K562 (cell line): ENCODE measurements at regions not wholly inside any gene's neighbourhood (a gene's known extent, or its start where the extent isn't known, plus 50 kb on each side); places are given as distances from the start of the nearest gene placed in this dataset.

Source experiments
- ATAC-seq: fragments of 200-7000 bp; cut with Tn5 transposase; 3 replicates; pipeline ENCODE4 v1.9.1; 2020; ENCODE audit warnings: moderate library complexity
- BruUV-seq: library from RNA; stranded (reverse); fragments of 400-500 nt; replicated peaks from 2 replicates; lab custom pipeline; 2021; lab: Mats Ljungman, UMichigan
- CTCF ChIA-PET: fragments of 300-600 bp; formaldehyde crosslinking; extraction: SDS; loops from one replicate; lab custom pipeline; 2021; ENCODE audit warnings: low intra/inter-chr PET ratio; lab: Yijun Ruan, JAX
- POLR2A ChIA-PET: fragments of 300-600, 350-650 bp; sonication (Branson Sonifier 250); formaldehyde crosslinking; extraction: SDS; loops from one replicate; lab custom pipeline; 2021; ENCODE audit warnings: antibody characterized with exemption, inconsistent platforms; lab: Yijun Ruan, JAX
- DNase-seq, 4 experiments: peaks; one replicate each; pipeline versions ENCODE4 v3.0.0 to v3.0.0-alpha.2; 2011 to 2018; ENCODE audit warnings: low spot score in 3 of 4, mixed read lengths in 3 of 4; ENCODE audit errors: extremely low read depth in 1 of 4
- FAIRE-seq: peaks from 2 replicates; lab custom pipeline; 2011; peaks lifted over from hg19 to GRCh38; lab: Jason Lieb, UNC
- H2AFZ ChIP-seq: 2 replicates; pipeline ENCODE4 v1.6.0; 2011; ENCODE audit warnings: low read depth, low read length, control low read depth, inconsistent platforms
- H3K27ac ChIP-seq: fragments of 200-600 bp; 3 replicates; pipeline ENCODE4 v1.8.0; 2011; ENCODE audit warnings: low read depth, mild to moderate bottlenecking, control low read depth, inconsistent platforms, low read length, moderate library complexity, mixed read lengths; ENCODE audit errors: extremely low read depth
- H3K27me3 ChIP-seq, 2 experiments: fragments of 300-600 bp in 1 of 2; 2 replicates in 1 of 2; 3 replicates in 1 of 2; pipeline versions ENCODE4 v1.6.0 to v1.8.0; 2011; ENCODE audit warnings: inconsistent platforms in 2 of 2, low read length in 2 of 2, mild to moderate bottlenecking in 1 of 2, mixed read lengths in 1 of 2, moderate library complexity in 1 of 2; ENCODE audit not compliant: control insufficient read depth in 2 of 2, insufficient read depth in 2 of 2
- H3K36me3 ChIP-seq: fragments of 300-600 bp; 3 replicates; pipeline ENCODE4 v1.8.0; 2011; ENCODE audit warnings: mild to moderate bottlenecking, low read length, inconsistent platforms; ENCODE audit not compliant: control insufficient read depth, insufficient read depth
- H3K4me1 ChIP-seq, 2 experiments: fragments of 200-600 bp in 1 of 2; replicated peaks in 1 of 2; 2 replicates in 1 of 2; 3 replicates in 1 of 2; pipeline versions ENCODE4 v1.5.1 to v1.8.0; 2011; ENCODE audit warnings: inconsistent platforms in 2 of 2, low read length in 2 of 2, mild to moderate bottlenecking in 1 of 2, mixed read lengths in 1 of 2, moderate library complexity in 1 of 2; ENCODE audit not compliant: control insufficient read depth in 2 of 2, insufficient read depth in 2 of 2
- H3K4me2 ChIP-seq: 2 replicates; pipeline ENCODE4 v1.6.1; 2011; ENCODE audit warnings: low read length, control low read depth, inconsistent platforms, mixed read lengths; ENCODE audit not compliant: insufficient read depth
- H3K4me3 ChIP-seq: fragments of 200-600 bp; sonication (generic), shearing (Covaris generic); 2 replicates; pipeline ENCODE4 v1.5.1; 2016; ENCODE audit warnings: control low read depth, inconsistent platforms
- H3K79me2 ChIP-seq: fragments of 200-600 bp; 3 replicates; pipeline ENCODE4 v1.8.0; 2011; ENCODE audit warnings: low read length, inconsistent platforms; ENCODE audit not compliant: control insufficient read depth, insufficient read depth
- H3K9ac ChIP-seq, 2 experiments: 2 replicates each; pipeline versions ENCODE4 v1.6.0 to v1.6.1; 2011; ENCODE audit warnings: low read depth in 2 of 2, low read length in 2 of 2, control low read depth in 1 of 2, inconsistent platforms in 1 of 2, mild to moderate bottlenecking in 1 of 2, mixed read lengths in 1 of 2; ENCODE audit not compliant: insufficient read depth in 1 of 2
- H3K9me1 ChIP-seq: one replicate; pipeline ENCODE4 v1.6.0; 2011; ENCODE audit warnings: inconsistent platforms, mild to moderate bottlenecking, low read length, moderate library complexity; ENCODE audit not compliant: control insufficient read depth, insufficient read depth
- H3K9me3 ChIP-seq: replicated peaks from 2 replicates; pipeline ENCODE4 v1.5.1; 2011; ENCODE audit warnings: low read depth, low read length, inconsistent platforms; ENCODE audit not compliant: control insufficient read depth, insufficient read depth
- H4K20me1 ChIP-seq: replicated peaks from 2 replicates; pipeline ENCODE4 v1.6.1; 2011; ENCODE audit warnings: low read length, inconsistent platforms, mixed read lengths; ENCODE audit not compliant: control insufficient read depth, insufficient read depth
- HSF4 ChIP-seq: fragments of 250-450 bp; sonication (Bioruptor Pico); IDR thresholded peaks from 2 replicates; pipeline ENCODE4 v2.1.2; 2022; ENCODE audit warnings: mild to moderate bottlenecking, moderate library complexity, borderline replicate concordance
- PHF8 ChIP-seq: fragments of 200-600 bp; sonication (generic); IDR thresholded peaks from 2 replicates; pipeline ENCODE4 v1.6.1; 2012; ENCODE audit warnings: mixed run types, mild to moderate bottlenecking, inconsistent platforms, low read length, moderate library complexity, borderline replicate concordance
- RBM22 ChIP-seq: fragments of 200-400 bp; formaldehyde crosslinking; IDR thresholded peaks from 2 replicates; pipeline ENCODE4 v1.6.1; 2018; ENCODE audit warnings: low read length, low read depth; ENCODE audit not compliant: poor library complexity, severe bottlenecking
- SMAD4 ChIP-seq: fragments of 250-450 bp; sonication (Bioruptor Pico); conservative IDR thresholded peaks from 2 replicates; pipeline ENCODE4 v1.8.0; 2021; ENCODE audit warnings: inconsistent platforms, mild to moderate bottlenecking, moderate library complexity
- SMARCA5 ChIP-seq: fragments of 450-650 bp; IDR thresholded peaks from 2 replicates; pipeline ENCODE4 v1.6.1; 2016
- ZFX ChIP-seq: sonication (generic); formaldehyde crosslinking; IDR thresholded peaks from 2 replicates; pipeline ENCODE4 v1.8.0; 2022; ENCODE audit warnings: mild to moderate bottlenecking, missing genetic modification reagents, moderate library complexity
- ZNF551 ChIP-seq: fragments of 250-450 bp; sonication (Bioruptor Pico); IDR thresholded peaks from 2 replicates; pipeline ENCODE4 v1.5.0; 2021; ENCODE audit warnings: mild to moderate bottlenecking, moderate library complexity
- WGBS: fragments of 100-300 bp; shearing (Covaris generic); methylation state at CpG from one replicate; pipeline ENCODE4 v1.1.6; 2016; ENCODE audit warnings: low coverage, mixed read lengths; ENCODE audit not compliant: insufficient coverage; ENCODE audit errors: missing lambda C conversion rate; 5-methylcytosine and 5-hydroxymethylcytosine counted together
- in situ Hi-C: fragments of 300-500 bp; cut with MboI; formaldehyde crosslinking; loops from 4 replicates; pipeline ENCODE4 v1.15.0; 2018; ENCODE audit warnings: inconsistent platforms, mixed read lengths
- intact Hi-C: fragments of 100-400 bp; cut with micrococcal nuclease; formaldehyde crosslinking; loops from 2 replicates; pipeline ENCODE4 v1.14.2; 2022
- TF ChIP-seq, protein P1 (sequence below): fragments of 250-450 bp; sonication (Bioruptor Pico); IDR thresholded peaks from 2 replicates; pipeline ENCODE4 v1.4.0; 2020
- TF ChIP-seq, protein P2 (sequence below): fragments of 250-450 bp; sonication (Bioruptor Pico); IDR thresholded peaks from 2 replicates; pipeline ENCODE4 v1.8.0; 2021; ENCODE audit warnings: moderate library complexity, mild to moderate bottlenecking, inconsistent platforms
- TF ChIP-seq, protein P3 (sequence below), 2 experiments: fragments of 450-650 bp; IDR thresholded peaks; 2 replicates each; pipeline ENCODE4 v1.6.1; 2016
- TF ChIP-seq, protein P4 (sequence below): fragments of 250-450 bp; sonication (Bioruptor Pico); IDR thresholded peaks from 2 replicates; pipeline ENCODE4 v1.4.0; 2020; ENCODE audit warnings: borderline replicate concordance

DNA sequence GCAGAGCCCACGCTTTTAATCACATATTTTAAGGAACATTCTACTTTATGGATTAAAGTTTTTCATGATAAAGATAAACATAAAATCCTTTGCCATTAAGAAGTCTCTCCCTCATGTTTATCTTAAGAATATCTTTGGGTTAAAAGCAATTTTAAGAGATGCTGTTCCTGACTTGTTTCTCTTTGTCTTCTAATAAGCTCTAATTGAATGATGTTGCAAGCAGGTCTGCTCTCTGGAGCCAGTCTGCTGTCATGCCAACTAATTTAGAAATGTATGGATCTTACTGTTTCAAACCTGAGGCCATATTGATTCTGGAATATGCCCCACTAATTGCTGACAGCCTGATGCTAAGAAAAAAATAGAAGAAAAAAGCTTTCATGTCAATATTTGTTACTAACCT, 173.6 kb downstream of the TTC8 start (continued):
- TF ChIP-seq RBM22: no peak
- TF ChIP-seq, protein P1, sequence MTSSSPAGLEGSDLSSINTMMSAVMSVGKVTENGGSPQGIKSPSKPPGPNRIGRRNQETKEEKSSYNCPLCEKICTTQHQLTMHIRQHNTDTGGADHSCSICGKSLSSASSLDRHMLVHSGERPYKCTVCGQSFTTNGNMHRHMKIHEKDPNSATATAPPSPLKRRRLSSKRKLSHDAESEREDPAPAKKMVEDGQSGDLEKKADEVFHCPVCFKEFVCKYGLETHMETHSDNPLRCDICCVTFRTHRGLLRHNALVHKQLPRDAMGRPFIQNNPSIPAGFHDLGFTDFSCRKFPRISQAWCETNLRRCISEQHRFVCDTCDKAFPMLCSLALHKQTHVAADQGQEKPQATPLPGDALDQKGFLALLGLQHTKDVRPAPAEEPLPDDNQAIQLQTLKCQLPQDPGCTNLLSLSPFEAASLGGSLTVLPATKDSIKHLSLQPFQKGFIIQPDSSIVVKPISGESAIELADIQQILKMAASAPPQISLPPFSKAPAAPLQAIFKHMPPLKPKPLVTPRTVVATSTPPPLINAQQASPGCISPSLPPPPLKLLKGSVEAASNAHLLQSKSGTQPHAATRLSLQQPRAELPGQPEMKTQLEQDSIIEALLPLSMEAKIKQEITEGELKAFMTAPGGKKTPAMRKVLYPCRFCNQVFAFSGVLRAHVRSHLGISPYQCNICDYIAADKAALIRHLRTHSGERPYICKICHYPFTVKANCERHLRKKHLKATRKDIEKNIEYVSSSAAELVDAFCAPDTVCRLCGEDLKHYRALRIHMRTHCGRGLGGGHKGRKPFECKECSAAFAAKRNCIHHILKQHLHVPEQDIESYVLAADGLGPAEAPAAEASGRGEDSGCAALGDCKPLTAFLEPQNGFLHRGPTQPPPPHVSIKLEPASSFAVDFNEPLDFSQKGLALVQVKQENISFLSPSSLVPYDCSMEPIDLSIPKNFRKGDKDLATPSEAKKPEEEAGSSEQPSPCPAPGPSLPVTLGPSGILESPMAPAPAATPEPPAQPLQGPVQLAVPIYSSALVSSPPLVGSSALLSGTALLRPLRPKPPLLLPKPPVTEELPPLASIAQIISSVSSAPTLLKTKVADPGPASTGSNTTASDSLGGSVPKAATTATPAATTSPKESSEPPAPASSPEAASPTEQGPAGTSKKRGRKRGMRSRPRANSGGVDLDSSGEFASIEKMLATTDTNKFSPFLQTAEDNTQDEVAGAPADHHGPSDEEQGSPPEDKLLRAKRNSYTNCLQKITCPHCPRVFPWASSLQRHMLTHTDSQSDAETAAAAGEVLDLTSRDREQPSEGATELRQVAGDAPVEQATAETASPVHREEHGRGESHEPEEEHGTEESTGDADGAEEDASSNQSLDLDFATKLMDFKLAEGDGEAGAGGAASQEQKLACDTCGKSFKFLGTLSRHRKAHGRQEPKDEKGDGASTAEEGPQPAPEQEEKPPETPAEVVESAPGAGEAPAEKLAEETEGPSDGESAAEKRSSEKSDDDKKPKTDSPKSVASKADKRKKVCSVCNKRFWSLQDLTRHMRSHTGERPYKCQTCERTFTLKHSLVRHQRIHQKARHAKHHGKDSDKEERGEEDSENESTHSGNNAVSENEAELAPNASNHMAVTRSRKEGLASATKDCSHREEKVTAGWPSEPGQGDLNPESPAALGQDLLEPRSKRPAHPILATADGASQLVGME (CRISPR knock-in tag): no peak

DNA sequence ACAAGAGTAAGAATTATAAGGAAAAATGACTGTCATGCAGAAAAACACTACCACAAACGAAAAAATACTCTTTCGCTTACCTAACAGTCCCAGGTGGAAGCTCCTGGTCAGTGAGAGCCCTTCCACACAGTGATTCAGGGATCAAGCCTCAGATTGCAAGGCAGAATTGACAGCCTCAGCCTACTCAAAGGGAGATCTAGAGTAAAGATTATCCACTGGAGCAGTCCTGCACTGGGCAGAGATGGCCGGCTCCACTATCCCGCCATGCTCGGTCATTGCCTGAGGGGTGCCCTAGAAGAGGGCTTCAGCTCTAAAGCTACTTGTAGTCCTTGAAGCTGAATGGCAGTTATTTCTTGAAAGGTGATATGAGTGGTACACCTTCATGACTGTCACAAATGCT, 174.7 kb downstream of the TTC8 start:
- FAIRE-seq (no peak), ATAC-seq (no peak), DNase-seq (no peak)
- no TSS peak for BruUV-seq
- Histone ChIP-seq H3K4me2 (no peak overlapping the region), H2AFZ (no peak overlapping the region), H3K79me2 (no peaks in the 10 kb centered on the region), H3K9me1 (no peaks in the 10 kb centered on the region), H3K4me1 (peaks cover 0 to 10% of the 10 kb centered on the region in 2 experiments; a peak in 3 of 5 replicates), H3K9ac (no peak overlapping the region), H3K4me3 (no peak overlapping the region), H3K27ac (no peak overlapping the region), H3K36me3 (no peaks in the 10 kb centered on the region), H3K9me3 (no peaks in the 10 kb centered on the region), H3K27me3 (no peaks in the 10 kb centered on the region), H4K20me1 (no peaks in the 10 kb centered on the region)
- in situ Hi-C loops: no loop called here
- WGBS: 21% methylated on average over 5 of the region's 5 CpGs
- ChIA-PET CTCF (no interaction called here), POLR2A (no interaction called here)
- TF ChIP-seq, protein P2, sequence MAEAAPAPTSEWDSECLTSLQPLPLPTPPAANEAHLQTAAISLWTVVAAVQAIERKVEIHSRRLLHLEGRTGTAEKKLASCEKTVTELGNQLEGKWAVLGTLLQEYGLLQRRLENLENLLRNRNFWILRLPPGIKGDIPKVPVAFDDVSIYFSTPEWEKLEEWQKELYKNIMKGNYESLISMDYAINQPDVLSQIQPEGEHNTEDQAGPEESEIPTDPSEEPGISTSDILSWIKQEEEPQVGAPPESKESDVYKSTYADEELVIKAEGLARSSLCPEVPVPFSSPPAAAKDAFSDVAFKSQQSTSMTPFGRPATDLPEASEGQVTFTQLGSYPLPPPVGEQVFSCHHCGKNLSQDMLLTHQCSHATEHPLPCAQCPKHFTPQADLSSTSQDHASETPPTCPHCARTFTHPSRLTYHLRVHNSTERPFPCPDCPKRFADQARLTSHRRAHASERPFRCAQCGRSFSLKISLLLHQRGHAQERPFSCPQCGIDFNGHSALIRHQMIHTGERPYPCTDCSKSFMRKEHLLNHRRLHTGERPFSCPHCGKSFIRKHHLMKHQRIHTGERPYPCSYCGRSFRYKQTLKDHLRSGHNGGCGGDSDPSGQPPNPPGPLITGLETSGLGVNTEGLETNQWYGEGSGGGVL (CRISPR knock-in tag): no peak
- TF ChIP-seq ZFX (CRISPR knock-in tag) (no peak), SMARCA5 (no peak), PHF8 (no peak), ZNF551 (no peak), HSF4 (CRISPR knock-in tag) (no peak), SMAD4 (CRISPR knock-in tag) (no peak)
- TF ChIP-seq, protein P3, sequence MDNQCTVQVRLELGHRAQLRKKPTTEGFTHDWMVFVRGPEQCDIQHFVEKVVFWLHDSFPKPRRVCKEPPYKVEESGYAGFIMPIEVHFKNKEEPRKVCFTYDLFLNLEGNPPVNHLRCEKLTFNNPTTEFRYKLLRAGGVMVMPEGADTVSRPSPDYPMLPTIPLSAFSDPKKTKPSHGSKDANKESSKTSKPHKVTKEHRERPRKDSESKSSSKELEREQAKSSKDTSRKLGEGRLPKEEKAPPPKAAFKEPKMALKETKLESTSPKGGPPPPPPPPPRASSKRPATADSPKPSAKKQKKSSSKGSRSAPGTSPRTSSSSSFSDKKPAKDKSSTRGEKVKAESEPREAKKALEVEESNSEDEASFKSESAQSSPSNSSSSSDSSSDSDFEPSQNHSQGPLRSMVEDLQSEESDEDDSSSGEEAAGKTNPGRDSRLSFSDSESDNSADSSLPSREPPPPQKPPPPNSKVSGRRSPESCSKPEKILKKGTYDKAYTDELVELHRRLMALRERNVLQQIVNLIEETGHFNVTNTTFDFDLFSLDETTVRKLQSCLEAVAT (IDR thresholded peaks at IDR 0.05): no peak
- TF ChIP-seq, protein P4, sequence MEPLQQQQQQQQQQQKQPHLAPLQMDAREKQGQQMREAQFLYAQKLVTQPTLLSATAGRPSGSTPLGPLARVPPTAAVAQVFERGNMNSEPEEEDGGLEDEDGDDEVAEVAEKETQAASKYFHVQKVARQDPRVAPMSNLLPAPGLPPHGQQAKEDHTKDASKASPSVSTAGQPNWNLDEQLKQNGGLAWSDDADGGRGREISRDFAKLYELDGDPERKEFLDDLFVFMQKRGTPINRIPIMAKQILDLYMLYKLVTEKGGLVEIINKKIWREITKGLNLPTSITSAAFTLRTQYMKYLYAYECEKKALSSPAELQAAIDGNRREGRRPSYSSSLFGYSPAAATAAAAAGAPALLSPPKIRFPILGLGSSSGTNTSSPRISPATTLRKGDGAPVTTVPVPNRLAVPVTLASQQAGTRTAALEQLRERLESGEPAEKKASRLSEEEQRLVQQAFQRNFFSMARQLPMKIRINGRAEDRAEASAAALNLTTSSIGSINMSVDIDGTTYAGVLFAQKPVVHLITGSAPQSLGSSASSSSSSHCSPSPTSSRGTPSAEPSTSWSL (CRISPR knock-in tag): no peak
- intact Hi-C loops: no loop called here
